GM19025 (cell line): ENCODE measurements at regions not wholly inside any gene's neighbourhood (a gene's known extent, or its start where the extent isn't known, plus 50 kb on each side); places are given as distances from the start of the nearest gene placed in this dataset.

Experiments used
- ATAC-seq: cut with Tn5 transposase; IDR thresholded peaks from one replicate; pipeline ENCODE4 v1.9.1; 2021; ENCODE audit warnings: mild to moderate bottlenecking, low read depth, moderate library complexity; ENCODE audit not compliant: unreplicated experiment

DNA sequence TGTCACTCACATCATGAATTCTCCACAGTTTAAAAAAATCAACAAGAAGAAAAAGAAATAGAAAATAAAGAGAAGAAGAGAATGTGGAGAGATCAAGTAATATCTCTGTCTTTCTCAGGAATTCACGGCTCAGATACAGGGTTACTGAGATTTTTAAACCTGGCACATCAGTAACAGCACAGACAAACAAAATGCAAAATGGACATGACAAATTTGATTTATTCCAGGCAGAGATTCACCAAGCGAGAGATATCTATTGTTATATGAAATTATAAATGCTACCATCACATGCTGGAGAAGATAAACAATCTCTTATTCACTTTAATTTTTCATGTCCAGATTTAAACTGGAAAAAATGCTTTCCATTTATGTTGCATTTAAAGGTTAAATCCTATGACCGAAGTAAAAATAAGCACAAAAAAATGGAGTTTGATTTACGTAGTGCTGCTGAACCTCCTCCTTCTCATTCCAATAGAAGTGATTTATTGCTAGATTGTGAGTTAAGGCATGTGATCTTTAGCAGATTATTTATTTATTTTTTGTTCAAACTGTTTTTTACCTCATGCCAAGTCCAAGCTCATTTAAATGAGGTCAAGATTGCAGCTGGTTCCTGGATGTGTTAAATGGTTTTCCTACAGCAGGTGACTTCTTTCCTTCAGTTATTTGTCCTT is 926.4 kb downstream of the MAT2B start:
- no peak for ATAC-seq

DNA sequence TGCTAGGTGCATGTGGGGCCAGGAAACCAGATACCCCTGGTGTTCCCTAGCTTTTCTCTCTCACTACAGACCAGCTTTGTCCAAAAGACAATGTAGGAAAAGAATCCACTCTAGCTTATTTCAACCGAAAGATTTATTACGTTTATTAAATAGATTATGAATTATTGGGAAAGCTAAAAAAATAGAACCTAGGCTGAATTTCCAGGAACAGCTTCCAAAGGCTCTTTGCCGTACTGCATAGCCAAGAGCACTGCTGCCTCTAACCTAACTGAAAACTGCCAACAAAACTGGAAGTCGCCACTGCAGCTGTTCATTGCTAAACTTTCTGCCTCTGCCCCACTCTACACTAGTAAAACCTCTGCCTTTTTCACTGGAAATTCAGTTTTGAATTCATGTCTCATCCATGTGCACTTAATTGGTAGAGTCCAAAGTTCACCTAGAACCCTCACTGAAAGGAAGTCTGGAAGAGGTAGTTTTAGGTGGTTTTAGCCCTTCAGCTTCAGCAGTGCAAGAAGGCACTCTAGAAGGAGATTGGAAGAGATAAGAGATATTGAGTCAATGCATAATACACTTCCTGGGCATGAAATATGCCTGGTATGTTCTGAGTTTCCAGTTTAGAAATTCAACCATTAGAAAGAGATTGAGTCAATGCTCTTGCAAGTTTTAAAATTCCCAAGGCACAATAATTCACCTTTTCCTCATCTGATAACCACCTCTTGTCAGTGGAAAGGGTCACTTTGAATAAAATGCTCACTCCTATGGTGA is 927.9 kb downstream of the MAT2B start:
- ATAC-seq, result no peak

DNA sequence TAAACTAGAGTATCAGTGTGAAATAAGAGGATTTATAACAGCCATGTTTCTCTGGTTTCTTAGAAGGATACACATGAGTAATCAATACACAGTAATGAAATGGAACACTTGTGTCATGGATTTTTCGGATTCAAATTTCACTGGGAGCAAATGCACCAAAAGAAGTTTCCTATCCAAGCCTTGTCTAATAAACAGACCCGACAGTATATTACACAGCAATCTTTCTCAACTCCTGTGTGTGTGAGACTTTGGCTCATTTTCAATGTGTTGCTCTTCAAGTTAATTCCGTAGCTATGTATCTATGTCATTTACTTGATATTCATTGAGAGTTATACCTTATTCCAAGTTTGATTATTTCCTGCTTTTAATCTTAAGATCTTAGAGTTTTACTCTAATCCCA is 930.2 kb downstream of the MAT2B start:
- no peak for ATAC-seq

DNA sequence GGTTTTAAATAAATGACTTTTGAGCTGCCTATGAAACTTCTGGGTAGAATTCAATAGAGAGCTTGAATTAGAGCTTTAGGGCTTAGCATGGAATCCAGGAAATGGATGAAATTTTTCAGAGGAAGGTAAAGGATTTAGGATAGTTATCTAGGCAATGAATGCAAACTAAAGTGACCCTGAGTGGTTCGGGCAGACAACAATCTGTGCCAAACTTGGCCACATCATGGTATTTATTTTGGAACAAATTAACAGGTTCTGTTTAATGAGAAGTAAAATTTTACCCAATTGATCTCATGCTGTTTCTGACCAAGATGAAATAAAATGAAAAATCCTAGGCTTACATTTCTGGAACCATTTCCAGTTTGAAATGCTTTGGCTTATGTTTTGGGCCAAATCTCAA is 934.4 kb downstream of the MAT2B start:
- ATAC-seq, result no peak

DNA sequence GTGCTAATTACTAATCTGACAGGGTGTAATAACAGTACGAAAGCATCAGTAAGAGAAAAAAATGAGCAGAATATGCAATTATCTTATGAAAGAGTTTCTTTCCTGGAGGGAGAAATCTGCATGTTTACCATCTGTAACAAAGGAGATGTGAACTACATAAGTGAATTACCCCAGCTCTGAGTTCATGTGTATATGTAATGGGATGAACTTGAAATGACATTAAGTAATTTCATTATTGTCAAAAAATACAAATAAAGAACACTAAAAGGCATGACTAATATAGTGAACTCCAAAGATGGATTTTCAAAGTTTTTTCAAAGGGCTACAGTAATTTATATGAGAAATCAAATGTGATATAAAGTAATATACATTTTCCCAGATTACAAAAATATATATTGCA is 944.0 kb downstream of the MAT2B start:
- no peak for ATAC-seq

DNA sequence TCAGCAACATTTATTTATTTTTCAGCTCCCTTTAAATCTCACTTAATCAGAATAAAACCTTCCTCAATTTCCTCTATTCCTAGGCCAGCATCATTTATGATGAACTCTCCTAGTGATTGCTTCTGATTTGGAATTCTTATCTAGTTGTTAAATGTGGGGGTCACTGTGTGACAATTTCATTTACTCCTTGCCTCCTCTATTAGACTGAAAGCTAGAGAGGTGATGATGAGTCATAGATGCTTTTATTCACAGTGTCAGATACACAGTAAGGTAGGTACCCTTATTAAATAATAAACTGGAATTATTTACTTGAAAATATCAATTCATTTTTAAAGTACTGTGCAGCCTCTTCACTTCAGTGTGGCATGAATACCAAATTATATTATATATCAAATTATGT is 960.6 kb downstream of the MAT2B start:
- no peak for ATAC-seq

DNA sequence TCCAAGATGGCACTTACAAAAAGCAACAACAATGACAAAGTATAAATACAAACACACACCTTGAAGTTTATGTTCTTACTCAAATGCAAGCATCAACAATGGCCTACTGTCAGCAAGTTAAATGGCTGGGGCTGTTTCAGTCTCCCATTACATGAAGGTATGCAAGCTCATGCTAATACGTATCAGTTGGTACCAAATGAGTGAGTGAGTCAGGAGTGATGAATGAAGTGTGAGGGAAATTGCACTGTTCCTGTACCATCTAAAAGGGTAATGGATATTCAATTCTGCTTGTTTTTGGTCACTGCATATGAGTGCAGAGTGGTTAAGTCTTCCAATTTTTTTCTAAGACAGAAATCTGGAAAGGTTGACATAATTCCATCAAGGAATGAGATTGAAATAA is 964.9 kb downstream of the MAT2B start:
- no peak for ATAC-seq

DNA sequence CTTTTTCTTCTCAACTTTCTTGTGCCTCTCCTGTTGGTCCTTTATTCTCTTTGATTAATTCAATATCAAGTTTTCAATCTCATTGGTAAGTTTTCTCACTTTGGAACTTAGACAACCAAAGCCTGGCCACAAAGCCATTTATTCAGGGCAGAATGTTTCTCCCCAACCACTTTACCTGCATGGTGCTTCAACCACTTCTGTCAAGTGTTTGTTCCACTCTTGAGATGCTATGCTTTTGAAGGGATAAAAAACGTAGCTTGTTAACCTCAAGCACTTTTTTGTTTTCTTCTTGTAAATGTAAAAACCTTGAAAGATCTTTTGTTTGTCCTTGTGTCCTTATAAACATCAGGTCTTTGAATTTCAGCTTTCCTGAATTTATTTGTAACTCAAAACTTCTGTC is 966.7 kb downstream of the MAT2B start:
- no peak for ATAC-seq

DNA sequence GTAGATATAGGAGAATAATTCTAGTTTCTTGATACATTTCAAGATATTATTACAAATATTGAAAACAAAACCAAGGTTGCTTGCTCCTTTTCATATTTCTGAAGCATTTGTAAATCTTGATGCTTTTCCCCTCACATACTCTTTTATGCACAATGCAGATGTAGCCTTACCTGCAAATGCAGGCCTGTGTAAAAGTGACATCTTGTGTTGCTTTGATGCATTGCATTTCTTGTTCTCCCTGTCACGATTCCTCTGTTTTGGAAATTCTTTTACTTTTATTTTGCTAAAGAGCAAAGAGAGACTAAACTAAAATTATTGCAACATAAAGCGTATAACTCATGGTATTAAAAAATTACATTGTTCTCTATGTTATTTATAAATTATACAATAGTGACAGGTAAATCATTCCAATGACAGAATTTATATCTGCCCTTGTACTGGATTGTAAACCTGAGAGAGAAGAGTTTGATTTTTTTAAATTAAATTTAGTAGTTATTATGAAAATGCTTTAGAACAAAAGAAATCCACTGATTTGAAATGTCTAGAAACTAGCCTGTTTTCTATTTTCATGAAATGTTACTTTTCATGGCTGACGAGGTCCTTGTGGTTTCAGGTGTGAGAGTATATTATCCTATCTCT is 970.0 kb downstream of the MAT2B start:
- no peak for ATAC-seq

DNA sequence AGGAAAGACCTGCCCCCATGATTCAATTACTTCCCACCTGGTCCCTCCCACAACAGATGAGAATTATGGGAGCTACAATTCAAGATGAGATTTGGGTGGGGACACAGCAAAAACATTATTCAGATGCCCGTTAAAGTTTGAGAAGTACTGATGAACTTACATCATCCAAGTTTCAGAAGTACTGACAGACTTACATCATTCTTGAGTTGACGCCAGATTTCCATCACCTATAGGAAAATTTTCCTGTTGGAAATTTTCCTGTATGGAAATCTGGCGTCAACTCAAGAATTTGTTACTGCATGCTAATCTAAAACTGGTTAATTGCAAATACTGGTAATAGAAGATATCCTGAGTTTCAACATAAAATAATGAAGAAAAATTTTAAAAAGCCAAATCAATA is 975.9 kb downstream of the MAT2B start:
- ATAC-seq, result no peak

DNA sequence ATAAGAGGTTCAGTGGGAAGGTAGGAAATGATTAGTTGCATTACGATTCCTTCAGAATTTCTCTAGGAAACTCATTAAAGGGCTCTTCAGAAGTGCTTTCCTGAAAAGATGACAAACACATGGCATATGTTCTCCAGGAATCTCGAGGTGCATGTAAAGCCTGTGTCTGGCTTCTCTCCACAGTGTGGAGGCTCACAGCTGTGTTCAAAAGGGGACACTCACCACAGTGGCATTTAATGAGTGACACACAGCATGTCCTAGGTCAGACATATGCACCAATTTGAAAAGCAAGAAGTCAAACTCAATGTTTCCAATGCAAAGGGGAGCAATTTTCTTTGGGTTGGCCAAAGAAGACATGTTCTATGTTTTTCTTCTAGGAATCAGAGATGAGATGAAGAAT is 976.9 kb downstream of the MAT2B start:
- ATAC-seq, result no peak

DNA sequence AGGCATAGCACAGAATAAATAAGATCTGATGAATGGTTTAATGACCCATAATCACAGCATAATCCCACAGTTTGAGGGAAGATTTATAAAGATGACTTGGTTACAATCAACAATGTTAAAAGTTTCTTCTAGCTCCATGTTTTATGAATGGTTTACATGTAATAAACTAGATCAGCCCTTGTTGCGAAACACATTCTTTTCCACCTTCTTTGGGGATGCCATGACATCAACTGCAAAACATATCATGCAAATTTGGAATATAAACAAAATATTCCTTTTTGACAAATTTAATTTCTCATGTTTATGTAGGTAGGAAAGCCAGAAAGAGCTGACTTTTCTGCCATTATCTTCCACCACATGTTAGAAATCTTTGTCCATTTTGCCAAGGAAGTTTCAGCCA is 979.5 kb downstream of the MAT2B start:
- no peak for ATAC-seq

DNA sequence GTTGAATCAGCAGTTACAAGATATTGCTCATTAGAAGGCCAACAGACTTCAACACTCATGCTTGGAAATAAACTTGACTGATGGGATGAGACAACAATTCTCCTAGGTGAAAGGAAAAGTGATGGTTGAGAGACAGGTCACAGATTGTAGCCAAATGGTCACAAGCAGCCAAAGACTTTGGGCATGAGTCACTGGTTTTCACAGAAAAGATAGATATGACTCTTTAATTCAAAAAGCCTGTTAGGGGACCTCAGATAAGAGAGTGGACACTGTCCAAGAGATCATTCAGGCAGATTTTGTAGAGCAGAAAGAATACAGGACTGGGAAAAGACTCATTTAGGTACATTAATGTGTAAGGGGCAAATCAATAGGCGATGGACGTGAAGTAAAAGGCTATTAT is 982.5 kb downstream of the MAT2B start:
- ATAC-seq, result no peak

DNA sequence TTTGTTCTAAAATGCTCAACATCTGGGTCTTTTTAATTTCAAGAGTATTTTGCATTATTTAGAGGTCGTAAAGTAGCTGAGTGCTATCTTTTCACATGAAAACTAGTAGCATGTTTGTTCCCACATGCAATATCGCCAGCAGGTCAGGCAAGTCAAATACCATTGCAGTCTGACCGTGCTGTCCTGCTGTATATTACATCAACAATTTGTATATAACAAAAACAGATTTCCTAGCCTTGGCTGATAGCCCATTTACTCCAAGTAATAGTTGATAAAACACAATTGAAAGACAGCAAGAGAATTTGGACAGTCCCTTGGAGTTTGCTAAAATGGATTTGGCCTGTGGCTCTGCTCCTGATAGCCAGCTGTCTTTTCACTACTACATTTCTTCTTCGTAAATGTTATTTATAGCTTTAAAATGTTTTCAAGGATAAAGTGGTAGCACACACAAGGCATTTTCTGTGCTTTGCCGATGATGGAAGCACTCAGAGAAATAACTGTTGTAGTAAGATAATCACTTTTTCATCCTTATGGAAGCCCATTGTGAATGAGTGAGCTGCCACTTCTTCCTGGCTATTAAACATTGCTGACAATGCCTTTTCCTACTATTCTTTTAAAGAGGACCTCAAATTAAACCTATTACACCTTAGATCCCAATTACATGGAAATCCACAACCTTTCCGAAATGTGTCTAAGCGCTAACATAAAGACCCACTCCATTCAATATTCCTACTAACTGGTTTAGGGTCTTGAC is 992.1 kb downstream of the MAT2B start:
- no peak for ATAC-seq

DNA sequence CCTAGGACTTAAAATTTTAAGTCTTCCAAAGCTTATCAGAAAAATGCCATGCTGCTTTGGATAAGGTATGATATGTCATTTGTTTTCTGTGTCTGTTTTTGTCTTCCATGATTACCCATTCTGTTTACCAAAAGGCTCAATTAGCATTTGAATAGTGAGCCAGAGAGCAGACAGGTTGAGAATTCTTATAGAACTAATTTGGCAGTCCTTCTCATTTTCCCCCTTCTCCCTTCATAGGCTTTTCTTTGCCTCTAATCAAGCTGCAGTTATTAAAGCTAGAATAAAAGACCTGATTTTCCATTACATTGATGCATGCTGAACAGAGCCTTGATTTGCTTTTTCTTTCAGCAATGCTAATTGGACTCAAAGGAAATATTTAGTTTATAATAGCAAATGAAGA is 993.0 kb downstream of the MAT2B start:
- no peak for ATAC-seq

DNA sequence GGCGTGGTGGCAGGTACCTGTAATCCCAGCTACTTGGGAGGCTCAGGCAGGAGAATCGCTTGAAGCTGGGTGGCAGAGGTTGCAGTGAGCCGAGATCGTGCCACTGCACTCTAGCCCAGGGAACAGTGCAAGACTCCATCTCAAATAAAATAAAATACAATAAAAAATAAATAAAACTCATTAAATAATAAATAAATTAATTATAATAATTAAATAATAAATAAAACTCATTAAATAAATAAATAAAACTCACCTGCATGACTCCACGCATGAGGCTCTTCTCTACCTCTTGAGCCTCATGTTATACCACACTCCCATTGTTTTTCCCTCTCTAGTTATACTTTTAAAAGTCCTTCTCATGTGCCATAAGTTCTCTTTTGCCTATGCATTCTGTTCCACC is 995.4 kb downstream of the MAT2B start:
- no peak for ATAC-seq

DNA sequence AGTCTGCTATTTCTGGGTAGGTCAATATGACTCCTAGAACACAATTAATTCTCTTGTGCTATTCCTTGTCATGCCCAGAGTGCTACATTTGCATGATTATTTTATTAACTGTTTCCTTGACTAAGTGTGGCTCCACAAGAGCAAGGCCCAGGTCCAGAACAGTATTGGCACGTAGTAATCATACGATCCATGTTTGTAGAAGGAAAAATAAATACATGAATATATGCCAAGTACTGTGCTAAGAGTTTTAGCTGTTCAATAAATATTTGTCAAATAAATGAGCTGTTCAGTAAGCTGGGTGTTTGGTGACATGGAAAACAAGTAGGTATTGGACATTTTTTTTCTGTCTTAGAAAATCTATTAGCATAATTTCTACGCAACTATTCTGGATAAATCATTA is 995.9 kb downstream of the MAT2B start:
- no peak for ATAC-seq

DNA sequence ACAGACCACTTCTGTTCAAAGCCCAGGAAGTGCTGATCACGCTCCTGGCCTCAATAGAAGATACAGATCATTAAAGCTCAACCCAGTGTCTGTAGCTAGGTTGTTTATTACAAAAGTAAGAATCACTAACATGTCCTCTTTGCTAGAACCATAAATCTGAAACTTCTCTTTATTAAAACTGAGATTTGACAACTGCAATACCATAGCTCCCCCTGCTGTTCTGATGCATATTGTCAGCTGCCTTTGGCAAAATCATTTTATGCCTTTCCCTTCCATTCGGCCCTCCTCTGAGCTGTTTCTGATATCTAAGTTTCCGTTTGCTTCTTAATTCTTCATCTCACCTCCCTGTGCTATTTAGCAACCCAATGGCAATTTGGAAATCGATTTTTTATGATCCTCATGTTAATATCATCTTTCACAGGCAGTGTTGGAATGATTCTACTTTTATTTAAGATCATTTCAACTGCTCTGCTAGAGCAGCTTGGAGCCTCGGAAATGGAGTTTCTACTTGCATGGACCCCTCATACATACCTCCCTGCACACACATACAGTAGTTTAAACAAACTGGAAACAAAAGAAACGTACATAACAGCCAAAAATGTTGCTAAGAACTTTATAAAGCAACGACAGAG is 998.8 kb downstream of the MAT2B start:
- no peak for ATAC-seq

DNA sequence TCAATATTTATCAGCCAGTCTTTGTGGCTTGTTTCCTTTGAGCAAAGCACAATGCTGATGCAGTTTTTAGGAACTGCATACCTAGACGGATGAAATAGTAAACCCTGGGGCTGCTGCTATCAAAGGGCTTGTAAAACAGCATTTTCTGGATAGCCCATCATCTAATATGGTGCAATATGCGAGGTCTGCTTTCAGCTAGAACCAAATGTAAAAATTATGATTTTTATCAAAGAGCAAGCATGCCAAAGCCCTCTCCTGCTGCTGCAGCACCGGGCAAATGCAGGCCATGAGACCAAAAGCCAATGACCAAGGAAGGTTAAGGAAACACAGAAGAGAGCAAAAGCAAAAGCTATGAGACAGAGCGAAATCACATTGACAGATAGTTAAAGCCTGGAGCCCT is 1000.4 kb downstream of the MAT2B start:
- no peak for ATAC-seq

DNA sequence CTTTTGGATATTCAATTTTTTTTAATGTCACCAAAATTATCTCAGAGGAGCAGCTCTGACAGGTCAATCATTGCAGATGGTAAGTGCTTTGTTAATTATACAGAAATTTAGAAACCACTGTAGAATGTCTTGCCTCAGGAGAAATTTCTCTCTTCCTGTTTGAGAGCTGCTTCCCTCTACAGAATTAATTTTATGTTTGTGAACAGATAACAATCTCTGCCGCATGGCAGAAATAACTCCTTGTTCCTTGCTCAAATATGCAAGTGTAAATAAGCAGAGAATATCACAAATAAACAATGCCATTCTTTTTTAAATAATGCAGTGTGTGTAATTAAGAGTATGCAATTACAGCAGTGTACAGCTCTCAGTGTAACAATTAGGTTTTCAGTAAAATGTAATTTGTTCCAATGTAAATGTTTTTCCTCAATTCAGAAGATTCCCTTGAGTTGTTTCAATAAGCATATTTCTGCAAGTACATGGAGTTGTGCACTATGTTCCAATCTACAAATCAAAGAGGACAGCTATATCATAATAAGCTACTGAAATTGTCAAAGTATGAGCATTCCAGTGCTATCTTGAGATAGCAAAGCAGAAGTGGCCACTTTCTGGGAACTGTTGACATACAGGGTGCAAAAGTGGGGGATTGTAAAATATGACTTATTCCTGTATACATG is 1012.8 kb downstream of the MAT2B start:
- ATAC-seq, result no peak
